CMK (cell line): ENCODE measurements at regions not wholly inside any gene's neighbourhood (a gene's known extent, or its start where the extent isn't known, plus 50 kb on each side); places are given as distances from the start of the nearest gene placed in this dataset.
A peak's percentile ranks its signal among the peaks of the same experiment; 100 is the strongest.
"Not testable (repeated sequence)": the region's sequence is repeated elsewhere in the genome, so short reads cannot be mapped to it uniquely, and the experiment has no call there.

Experiments used
- DNase-seq: peaks from one replicate; pipeline ENCODE4 v3.0.0-alpha.2; 2010; ENCODE audit warnings: low read depth

GRCh38 chrX:52261125-52261462 is 76.4 kb downstream of the MAGED4 start:
- no peak for DNase-seq

GRCh38 chrX:52261463-52262194 is 76.9 kb downstream of the MAGED4 start:
- DNase-seq = peak; percentile 65

- DNase-seq = no peak
These were observed 77.5 kb downstream of the MAGED4 start for GRCh38 chrX:52262195-52262546.

- DNase-seq = no peak
These were observed 78.7 kb downstream of the MAGED4 start for GRCh38 chrX:52263417-52263816.

- DNase-seq = no peak
These were observed 81.0 kb downstream of the MAGED4 start for GRCh38 chrX:52265713-52266112.

- not testable (repeated sequence) for DNase-seq
These were observed 83.8 kb downstream of the MAGED4 start for GRCh38 chrX:52268502-52268901.

- no peak for DNase-seq
These were observed 85.9 kb downstream of the MAGED4 start for GRCh38 chrX:52270453-52271116.

GRCh38 chrX:52271206-52271605 is 86.5 kb downstream of the MAGED4 start:
- no peak for DNase-seq

- no peak for DNase-seq
These were observed 91.2 kb upstream of the XAGE2 start for GRCh38 chrX:52277666-52278065.

- no peak for DNase-seq
These were observed 88.0 kb upstream of the XAGE2 start for GRCh38 chrX:52280812-52281211.

GRCh38 chrX:52284865-52285264 is 84.0 kb upstream of the XAGE2 start:
- DNase-seq = no peak

GRCh38 chrX:52298968-52299367 is 69.9 kb upstream of the XAGE2 start:
- DNase-seq = not testable (repeated sequence)

GRCh38 chrX:52308532-52308931 is 60.3 kb upstream of the XAGE2 start:
- not testable (repeated sequence) for DNase-seq
